ENCODE measurements at regions not wholly inside any gene's neighbourhood (a gene's known extent, or its start where the extent isn't known, plus 50 kb on each side); places are given as distances from the start of the nearest gene placed in this dataset.

- DNase-seq: no peak
Observed at GRCh38 chr22:27557286-27558008, 244.1 kb downstream of the MN1 start.

GRCh38 chr22:27558658-27559371 lies 242.7 kb downstream of the MN1 start:
- DNase-seq: no peak

GRCh38 chr22:27560781-27561180 lies 240.8 kb downstream of the MN1 start:
- DNase-seq: no peak

GRCh38 chr22:27561286-27561904 lies 240.2 kb downstream of the MN1 start:
- DNase-seq: no peak

- no peak for DNase-seq
Observed at GRCh38 chr22:27564806-27565205, 236.8 kb downstream of the MN1 start.

- no peak for DNase-seq
Observed at GRCh38 chr22:27566602-27567001, 235.0 kb downstream of the MN1 start.

GRCh38 chr22:27568265-27568664 lies 233.3 kb downstream of the MN1 start:
- DNase-seq: no peak

GRCh38 chr22:27571463-27572277 lies 229.9 kb downstream of the MN1 start:
- DNase-seq: no peak

GRCh38 chr22:27572278-27572666 lies 229.3 kb downstream of the MN1 start:
- DNase-seq: no peak

- DNase-seq: no peak
Observed at GRCh38 chr22:27573280-27574001, 228.1 kb downstream of the MN1 start.

GRCh38 chr22:27574002-27574366 lies 227.6 kb downstream of the MN1 start:
- DNase-seq: no peak

- DNase-seq: no peak
Observed at GRCh38 chr22:27574651-27575050, 226.9 kb downstream of the MN1 start.

- DNase-seq: no peak
Observed at GRCh38 chr22:27575348-27575747, 226.2 kb downstream of the MN1 start.

GRCh38 chr22:27576413-27576812 lies 225.1 kb downstream of the MN1 start:
- no peak for DNase-seq

GRCh38 chr22:27576815-27577573 lies 224.6 kb downstream of the MN1 start:
- DNase-seq: no peak

GRCh38 chr22:27577574-27577969 lies 224.0 kb downstream of the MN1 start:
- no peak for DNase-seq

GRCh38 chr22:27578937-27579617 lies 222.5 kb downstream of the MN1 start:
- no peak for DNase-seq

GRCh38 chr22:27580311-27580897 lies 221.2 kb downstream of the MN1 start:
- no peak for DNase-seq

GRCh38 chr22:27581236-27581635 lies 220.3 kb downstream of the MN1 start:
- no peak for DNase-seq

- no peak for DNase-seq
Observed at GRCh38 chr22:27581688-27582087, 219.9 kb downstream of the MN1 start.

GRCh38 chr22:27583856-27584255 lies 217.7 kb downstream of the MN1 start:
- DNase-seq: no peak
